Type B pancreatic cell (in vitro differentiated cells): ENCODE measurements at regions not wholly inside any gene's neighbourhood (a gene's known extent, or its start where the extent isn't known, plus 50 kb on each side); places are given as distances from the start of the nearest gene placed in this dataset.

ENCODE experiments used
- DNase-seq: peaks from one replicate; pipeline ENCODE4 v3.0.0; 2021; ENCODE audit warnings: mixed read lengths; ENCODE audit not compliant: unreplicated experiment; ENCODE audit errors: extremely low spot score
- H3K27ac Mint-ChIP-seq: 2 replicates; pipeline ENCODE4 v1.8.0; 2021; ENCODE audit warnings: mild to moderate bottlenecking, mixed read lengths
- H3K27me3 Mint-ChIP-seq: 2 replicates; pipeline ENCODE4 v1.8.0; 2021; ENCODE audit warnings: mixed read lengths
- H3K36me3 Mint-ChIP-seq: 2 replicates; pipeline ENCODE4 v1.8.0; 2021; ENCODE audit warnings: mixed read lengths
- H3K4me1 Mint-ChIP-seq: one replicate; pipeline ENCODE4 v1.8.0; 2021; ENCODE audit warnings: mixed read lengths; ENCODE audit not compliant: unreplicated experiment
- H3K4me3 Mint-ChIP-seq: 2 replicates; pipeline ENCODE4 v1.8.0; 2021; ENCODE audit warnings: mild to moderate bottlenecking, mixed read lengths
- H3K9me3 Mint-ChIP-seq: 2 replicates; pipeline ENCODE4 v1.8.0; 2021; ENCODE audit warnings: mixed read lengths
- CTCF ChIP-seq: fragments of 200-600 bp; sonication (generic); conservative IDR thresholded peaks from 2 replicates; pipeline ENCODE4 v1.5.0; 2021; ENCODE audit warnings: antibody characterized with exemption, mild to moderate bottlenecking

- Mint-ChIP-seq H3K4me3 (no peak overlapping the region), H3K9me3 (no peaks in the 10 kb centered on the region)
These were observed 77.6 kb upstream of the NR4A3 start for GRCh38 chr9:99744132-99744531.

GRCh38 chr9:99745085-99745484 is 76.6 kb upstream of the NR4A3 start:
- Mint-ChIP-seq H3K4me1 (no peaks in the 10 kb centered on the region), H3K27ac (no peak overlapping the region), H3K36me3 (no peaks in the 10 kb centered on the region), H3K27me3 (no peaks in the 10 kb centered on the region), H3K4me3 (no peak overlapping the region), H3K9me3 (no peaks in the 10 kb centered on the region)
- no peak for TF ChIP-seq CTCF
- no peak for DNase-seq

More at GRCh38 chr9:99744132-99744531, 77.6 kb upstream of the NR4A3 start:
- no peak for TF ChIP-seq CTCF
- H3K27ac Mint-ChIP-seq, result no peak overlapping the region
- no peak for DNase-seq
- no peaks in the 10 kb centered on the region for H3K4me1 Mint-ChIP-seq
- no peaks in the 10 kb centered on the region for H3K27me3 Mint-ChIP-seq
- H3K36me3 Mint-ChIP-seq, result no peaks in the 10 kb centered on the region

GRCh38 chr9:99746406-99746805 is 75.3 kb upstream of the NR4A3 start:
- Mint-ChIP-seq H3K4me3 (no peak overlapping the region), H3K9me3 (no peaks in the 10 kb centered on the region), H3K4me1 (no peaks in the 10 kb centered on the region), H3K36me3 (no peaks in the 10 kb centered on the region), H3K27me3 (no peaks in the 10 kb centered on the region), H3K27ac (no peak overlapping the region)
- TF ChIP-seq CTCF, result no peak
- DNase-seq, result no peak

- H3K4me3 Mint-ChIP-seq, result no peak overlapping the region
- no peak overlapping the region for H3K27ac Mint-ChIP-seq
- no peaks in the 10 kb centered on the region for H3K9me3 Mint-ChIP-seq
These were observed 73.4 kb upstream of the NR4A3 start for GRCh38 chr9:99748266-99748665.

GRCh38 chr9:99748676-99749075 is 73.0 kb upstream of the NR4A3 start:
- Mint-ChIP-seq H3K27ac (no peak overlapping the region), H3K4me1 (no peaks in the 10 kb centered on the region), H3K4me3 (no peak overlapping the region), H3K9me3 (no peaks in the 10 kb centered on the region), H3K36me3 (no peaks in the 10 kb centered on the region), H3K27me3 (no peaks in the 10 kb centered on the region)
- TF ChIP-seq CTCF, result no peak
- no peak for DNase-seq

More at GRCh38 chr9:99748266-99748665, 73.4 kb upstream of the NR4A3 start:
- Mint-ChIP-seq H3K36me3 (no peaks in the 10 kb centered on the region), H3K27me3 (no peaks in the 10 kb centered on the region), H3K4me1 (no peaks in the 10 kb centered on the region)
- TF ChIP-seq CTCF, result no peak
- DNase-seq, result no peak

- Mint-ChIP-seq H3K4me3 (no peak overlapping the region), H3K4me1 (no peaks in the 10 kb centered on the region), H3K9me3 (no peaks in the 10 kb centered on the region), H3K27me3 (no peaks in the 10 kb centered on the region), H3K27ac (no peak overlapping the region), H3K36me3 (no peaks in the 10 kb centered on the region)
- DNase-seq, result no peak
- no peak for TF ChIP-seq CTCF
These were observed 72.0 kb upstream of the NR4A3 start for GRCh38 chr9:99749641-99750040.
